GM12891 (cell line): ENCODE measurements at regions not wholly inside any gene's neighbourhood (a gene's known extent, or its start where the extent isn't known, plus 50 kb on each side); places are given as distances from the start of the nearest gene placed in this dataset.

ENCODE experiments used
- POLR2AphosphoS5 ChIP-seq: IDR thresholded peaks from 2 replicates; pipeline ENCODE4 v1.6.1; 2011; ENCODE audit warnings: low read depth, low read length, control low read depth
- TAF1 ChIP-seq: IDR thresholded peaks from 2 replicates; pipeline ENCODE4 v1.6.1; 2011; ENCODE audit warnings: low read depth, low read length, control low read depth

GRCh38 chr2:172279214-172279613 is 148.2 kb upstream of the ITGA6 start:
- TF ChIP-seq POLR2AphosphoS5 (no peak), TAF1 (no peak)
